ENCODE measurements at regions not wholly inside any gene's neighbourhood (a gene's known extent, or its start where the extent isn't known, plus 50 kb on each side); places are given as distances from the start of the nearest gene placed in this dataset.

- POLR2A ChIA-PET, result no interaction called here
- H3K36me3 Mint-ChIP-seq (ENCODE audit: low read depth), result no peaks in the 10 kb centered on the region
- no peaks in the 10 kb centered on the region for H3K9me3 Mint-ChIP-seq (ENCODE audit: insufficient read depth)
- peaks cover 2% of the 10 kb centered on the region for H3K4me1 Mint-ChIP-seq (ENCODE audit: low read depth)
- no peak overlapping the region for H3K27ac Mint-ChIP-seq
- H3K27me3 Mint-ChIP-seq (ENCODE audit: low read depth), result no peaks in the 10 kb centered on the region
- ATAC-seq (no peak), DNase-seq (no peak)
- no peak overlapping the region for H3K4me3 Mint-ChIP-seq
- CTCF ChIA-PET, result interaction anchor here (1.1 to 1.5 kb wide), 4 partner anchors 138 to 519 kb away, joined by 3 to 11 read pairs (median 4); no protein-coding TSS in a partner anchor
Observed at GRCh38 chr6:168369786-168370185, 50.2 kb upstream of the DACT2 start.

- H3K4me1 Mint-ChIP-seq (ENCODE audit: low read depth), result peaks cover 2% of the 10 kb centered on the region
- POLR2A ChIA-PET, result no interaction called here
- H3K27ac Mint-ChIP-seq, result no peak overlapping the region
Observed at GRCh38 chr6:168370310-168370991, 50.9 kb upstream of the DACT2 start.

GRCh38 chr6:168371185-168371584 lies 51.6 kb upstream of the DACT2 start:
- CTCF ChIA-PET, result no interaction called here
- no peaks in the 10 kb centered on the region for H3K36me3 Mint-ChIP-seq (ENCODE audit: low read depth)
- peaks cover 2% of the 10 kb centered on the region for H3K4me1 Mint-ChIP-seq (ENCODE audit: low read depth)
- DNase-seq (no peak), ATAC-seq (no peak)
- POLR2A ChIA-PET, result no interaction called here
- no peaks in the 10 kb centered on the region for H3K9me3 Mint-ChIP-seq (ENCODE audit: insufficient read depth)
- H3K27me3 Mint-ChIP-seq (ENCODE audit: low read depth), result no peaks in the 10 kb centered on the region
- no peak overlapping the region for H3K4me3 Mint-ChIP-seq
- no peak overlapping the region for H3K27ac Mint-ChIP-seq

More at GRCh38 chr6:168370310-168370991, 50.9 kb upstream of the DACT2 start:
- CTCF ChIA-PET, result interaction anchor here (1.1 to 1.5 kb wide), 4 partner anchors 137 to 519 kb away, joined by 3 to 11 read pairs (median 4); no protein-coding TSS in a partner anchor
- H3K4me3 Mint-ChIP-seq, result no peak overlapping the region
- peak; percentile 69 for DNase-seq
- no peaks in the 10 kb centered on the region for H3K27me3 Mint-ChIP-seq (ENCODE audit: low read depth)
- H3K36me3 Mint-ChIP-seq (ENCODE audit: low read depth), result no peaks in the 10 kb centered on the region
- ATAC-seq, result peak; percentile 85
- no peaks in the 10 kb centered on the region for H3K9me3 Mint-ChIP-seq (ENCODE audit: insufficient read depth)

GRCh38 chr6:168371618-168371980 lies 52.0 kb upstream of the DACT2 start:
- no peaks in the 10 kb centered on the region for H3K36me3 Mint-ChIP-seq (ENCODE audit: low read depth)
- H3K27me3 Mint-ChIP-seq (ENCODE audit: low read depth), result no peaks in the 10 kb centered on the region
- POLR2A ChIA-PET, result no interaction called here
- no peak overlapping the region for H3K4me3 Mint-ChIP-seq
- ATAC-seq (no peak), DNase-seq (no peak)
- CTCF ChIA-PET, result no interaction called here
- H3K27ac Mint-ChIP-seq, result no peak overlapping the region
- H3K4me1 Mint-ChIP-seq (ENCODE audit: low read depth), result peaks cover 2% of the 10 kb centered on the region
- no peaks in the 10 kb centered on the region for H3K9me3 Mint-ChIP-seq (ENCODE audit: insufficient read depth)

GRCh38 chr6:168371981-168372711 lies 52.6 kb upstream of the DACT2 start:
- Mint-ChIP-seq H3K27me3 (ENCODE audit: low read depth) (no peaks in the 10 kb centered on the region), H3K27ac (no peak overlapping the region)

GRCh38 chr6:168372889-168373288 lies 53.3 kb upstream of the DACT2 start:
- ATAC-seq (no peak), DNase-seq (no peak)
- CTCF ChIA-PET, result no interaction called here
- no peak overlapping the region for H3K27ac Mint-ChIP-seq
- H3K4me1 Mint-ChIP-seq (ENCODE audit: low read depth), result peaks cover 2% of the 10 kb centered on the region
- no peaks in the 10 kb centered on the region for H3K27me3 Mint-ChIP-seq (ENCODE audit: low read depth)
- H3K36me3 Mint-ChIP-seq (ENCODE audit: low read depth), result no peaks in the 10 kb centered on the region
- no peak overlapping the region for H3K4me3 Mint-ChIP-seq
- POLR2A ChIA-PET, result no interaction called here
- no peaks in the 10 kb centered on the region for H3K9me3 Mint-ChIP-seq (ENCODE audit: insufficient read depth)

More at GRCh38 chr6:168371981-168372711, 52.6 kb upstream of the DACT2 start:
- no peak overlapping the region for H3K4me3 Mint-ChIP-seq
- ATAC-seq, result no peak
- no peaks in the 10 kb centered on the region for H3K36me3 Mint-ChIP-seq (ENCODE audit: low read depth)
- H3K4me1 Mint-ChIP-seq (ENCODE audit: low read depth), result peaks cover 2% of the 10 kb centered on the region
- ChIA-PET CTCF (no interaction called here), POLR2A (no interaction called here)
- H3K9me3 Mint-ChIP-seq (ENCODE audit: insufficient read depth), result no peaks in the 10 kb centered on the region
- no peak for DNase-seq

GRCh38 chr6:168373389-168373788 lies 53.8 kb upstream of the DACT2 start:
- no peak overlapping the region for H3K4me3 Mint-ChIP-seq
- H3K9me3 Mint-ChIP-seq (ENCODE audit: insufficient read depth), result no peaks in the 10 kb centered on the region
- no peaks in the 10 kb centered on the region for H3K36me3 Mint-ChIP-seq (ENCODE audit: low read depth)
- DNase-seq (no peak), ATAC-seq (no peak)
- H3K27ac Mint-ChIP-seq, result no peak overlapping the region
- H3K4me1 Mint-ChIP-seq (ENCODE audit: low read depth), result peaks cover 2% of the 10 kb centered on the region
- CTCF ChIA-PET, result no interaction called here
- H3K27me3 Mint-ChIP-seq (ENCODE audit: low read depth), result no peaks in the 10 kb centered on the region
- POLR2A ChIA-PET, result no interaction called here

GRCh38 chr6:168374051-168374502 lies 54.5 kb upstream of the DACT2 start:
- H3K27ac Mint-ChIP-seq, result no peak overlapping the region
- ChIA-PET POLR2A (no interaction called here), CTCF (no interaction called here)
- H3K27me3 Mint-ChIP-seq (ENCODE audit: low read depth), result no peaks in the 10 kb centered on the region
- no peaks in the 10 kb centered on the region for H3K9me3 Mint-ChIP-seq (ENCODE audit: insufficient read depth)
- ATAC-seq (no peak), DNase-seq (no peak)
- peaks cover 2% of the 10 kb centered on the region for H3K4me1 Mint-ChIP-seq (ENCODE audit: low read depth)
- no peak overlapping the region for H3K4me3 Mint-ChIP-seq
- no peaks in the 10 kb centered on the region for H3K36me3 Mint-ChIP-seq (ENCODE audit: low read depth)

- Mint-ChIP-seq H3K9me3 (ENCODE audit: insufficient read depth) (no peaks in the 10 kb centered on the region), H3K4me3 (no peak overlapping the region)
Observed at GRCh38 chr6:168374541-168375071, 55.0 kb upstream of the DACT2 start.

GRCh38 chr6:168376120-168376519 lies 56.5 kb upstream of the DACT2 start:
- no peaks in the 10 kb centered on the region for H3K4me1 Mint-ChIP-seq (ENCODE audit: low read depth)
- DNase-seq (no peak), ATAC-seq (no peak)
- no peaks in the 10 kb centered on the region for H3K27me3 Mint-ChIP-seq (ENCODE audit: low read depth)
- no peaks in the 10 kb centered on the region for H3K9me3 Mint-ChIP-seq (ENCODE audit: insufficient read depth)
- no peak overlapping the region for H3K4me3 Mint-ChIP-seq
- no peak overlapping the region for H3K27ac Mint-ChIP-seq
- ChIA-PET CTCF (no interaction called here), POLR2A (no interaction called here)
- H3K36me3 Mint-ChIP-seq (ENCODE audit: low read depth), result no peaks in the 10 kb centered on the region

More at GRCh38 chr6:168374541-168375071, 55.0 kb upstream of the DACT2 start:
- DNase-seq, result no peak
- Mint-ChIP-seq H3K27me3 (ENCODE audit: low read depth) (no peaks in the 10 kb centered on the region), H3K4me1 (ENCODE audit: low read depth) (peaks cover 2% of the 10 kb centered on the region), H3K36me3 (ENCODE audit: low read depth) (no peaks in the 10 kb centered on the region), H3K27ac (no peak overlapping the region)
- CTCF ChIA-PET, result no interaction called here
- POLR2A ChIA-PET, result no interaction called here
- ATAC-seq, result no peak

- H3K9me3 Mint-ChIP-seq (ENCODE audit: insufficient read depth), result no peaks in the 10 kb centered on the region
- DNase-seq (no peak), ATAC-seq (no peak)
- H3K36me3 Mint-ChIP-seq (ENCODE audit: low read depth), result no peaks in the 10 kb centered on the region
- ChIA-PET CTCF (no interaction called here), POLR2A (interaction anchor here (0.5 kb wide), 1 partner anchor 218 kb away, joined by 4 read pairs; no protein-coding TSS in a partner anchor)
- no peaks in the 10 kb centered on the region for H3K27me3 Mint-ChIP-seq (ENCODE audit: low read depth)
- H3K4me3 Mint-ChIP-seq, result no peak overlapping the region
- H3K4me1 Mint-ChIP-seq (ENCODE audit: low read depth), result no peaks in the 10 kb centered on the region
- no peak overlapping the region for H3K27ac Mint-ChIP-seq
Observed at GRCh38 chr6:168376811-168377483, 57.4 kb upstream of the DACT2 start.

- CTCF ChIA-PET, result no interaction called here
- Mint-ChIP-seq H3K9me3 (ENCODE audit: insufficient read depth) (no peaks in the 10 kb centered on the region), H3K4me3 (no peak overlapping the region), H3K27ac (no peak overlapping the region), H3K4me1 (ENCODE audit: low read depth) (no peaks in the 10 kb centered on the region), H3K36me3 (ENCODE audit: low read depth) (no peaks in the 10 kb centered on the region), H3K27me3 (ENCODE audit: low read depth) (no peaks in the 10 kb centered on the region)
- DNase-seq (no peak), ATAC-seq (no peak)
- POLR2A ChIA-PET, result no interaction called here
Observed at GRCh38 chr6:168377484-168377855, 57.9 kb upstream of the DACT2 start.
